NCI-H748 treated with DMSO at 0.1 percent for 48 hours (cell line): ENCODE measurements at regions not wholly inside any gene's neighbourhood (a gene's known extent, or its start where the extent isn't known, plus 50 kb on each side); places are given as distances from the start of the nearest gene placed in this dataset.
A peak's percentile ranks its signal among the peaks of the same experiment; 100 is the strongest.
"Not testable (repeated sequence)": the region's sequence is repeated elsewhere in the genome, so short reads cannot be mapped to it uniquely, and the experiment has no call there.

ENCODE experiments used
- DNase-seq: peaks from one replicate; lab custom pipeline; 2025; lab: John Stamatoyannopoulos, UW

DNA sequence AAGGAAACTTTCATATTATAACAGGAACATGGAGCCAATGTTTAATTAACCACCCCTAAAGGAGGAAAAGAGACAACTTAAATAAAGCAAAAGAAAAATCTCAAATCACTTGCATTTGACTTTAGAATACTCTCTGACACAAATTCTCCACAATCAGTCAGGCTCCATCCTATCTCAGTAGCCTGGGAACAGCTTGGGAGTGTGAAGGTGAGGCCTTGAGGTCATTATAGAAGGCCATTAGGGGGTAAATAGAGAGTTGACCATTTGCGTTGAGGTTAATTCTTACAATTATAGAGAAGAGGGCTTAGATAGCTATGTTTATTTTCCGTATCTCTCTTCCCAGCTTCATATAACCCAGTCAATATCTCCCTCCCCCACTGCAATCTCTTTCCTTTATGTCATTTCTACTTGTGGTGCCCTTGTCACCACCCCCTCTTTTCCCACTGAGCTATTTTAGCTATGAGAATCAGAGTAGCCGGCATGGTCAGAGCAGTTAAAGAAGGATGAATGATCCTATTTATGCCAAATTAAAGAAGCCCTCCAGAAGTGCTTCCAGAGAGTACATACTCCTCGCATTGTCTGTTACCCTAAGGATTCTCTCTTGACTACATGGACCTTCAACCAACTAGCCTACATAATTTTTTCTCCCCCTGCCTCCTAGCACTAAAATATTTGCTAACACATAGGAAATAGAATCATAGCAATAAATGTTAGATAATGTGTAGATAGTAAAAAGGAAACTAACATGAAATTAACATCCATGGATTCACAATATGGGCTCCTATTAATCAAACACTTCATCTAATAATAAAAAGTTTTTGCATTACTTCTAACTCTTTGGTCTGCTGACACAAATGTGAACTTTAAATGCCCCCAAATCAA is 135.2 kb upstream of the KRR1 start:
- peak; percentile 22 for DNase-seq

DNA sequence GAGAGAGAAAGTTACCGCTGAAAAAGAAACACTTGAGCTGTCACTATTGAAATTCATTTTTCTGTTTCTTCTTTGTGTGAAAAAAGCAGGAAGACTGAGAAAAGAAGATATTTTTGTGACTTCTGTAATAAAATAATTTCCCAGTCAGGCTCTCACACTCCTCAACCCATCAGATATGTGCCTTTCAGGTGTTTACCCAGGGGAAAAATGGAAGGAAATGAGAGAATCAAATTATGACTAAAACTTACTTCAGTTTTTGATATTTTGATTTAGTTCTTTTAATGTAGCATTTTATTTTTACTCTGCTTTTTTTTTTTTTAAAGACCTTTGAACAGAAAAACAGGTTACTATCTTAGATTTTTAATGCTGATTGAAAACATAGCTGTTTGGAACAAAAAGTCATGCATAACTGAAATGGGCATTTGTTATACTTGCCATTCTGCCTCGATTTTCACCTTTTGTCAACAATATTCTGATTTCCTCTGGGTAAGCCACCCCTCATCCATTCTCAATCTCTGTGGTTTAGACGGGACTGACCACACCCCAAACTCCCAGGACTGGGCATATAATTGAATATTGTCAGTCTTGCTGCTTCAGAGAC is 133.2 kb upstream of the KRR1 start:
- no peak for DNase-seq

DNA sequence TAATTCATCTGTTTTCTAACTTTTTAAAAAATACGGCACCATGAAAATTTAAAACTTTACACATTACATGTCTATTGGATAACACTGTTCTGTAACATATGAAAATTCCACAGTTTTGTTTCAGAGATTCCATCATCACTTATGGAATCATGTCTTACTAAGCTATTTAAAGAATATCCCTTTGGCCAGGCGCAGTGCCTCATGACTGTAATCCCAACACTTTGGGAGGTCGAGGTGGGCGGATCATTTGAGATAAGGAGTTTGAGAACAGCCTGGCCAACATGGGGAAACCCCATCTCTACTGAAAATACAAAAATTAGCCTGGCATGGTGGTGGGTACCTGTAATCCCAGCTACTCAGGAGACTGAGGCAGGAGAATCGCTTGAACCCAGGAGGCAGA is 131.7 kb upstream of the KRR1 start:
- not testable (repeated sequence) for DNase-seq

DNA sequence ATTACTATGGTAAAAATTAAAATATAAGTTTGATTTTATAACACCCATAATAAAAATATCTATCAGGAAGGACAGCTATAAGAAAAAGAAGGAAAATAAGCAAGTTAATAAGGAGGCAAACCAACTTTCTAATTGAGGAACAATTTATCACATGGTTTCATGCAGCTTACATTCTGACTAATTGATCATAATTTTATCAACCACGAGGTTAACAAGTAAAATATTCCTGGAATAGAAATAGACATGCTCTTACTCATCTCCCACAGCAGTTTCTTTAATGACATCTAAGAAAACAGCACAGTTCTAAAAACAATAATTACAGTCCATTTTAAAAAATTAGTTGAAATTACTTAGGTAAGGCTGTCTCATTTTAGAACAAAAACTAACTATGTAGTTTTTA is 130.8 kb upstream of the KRR1 start:
- DNase-seq: no peak

DNA sequence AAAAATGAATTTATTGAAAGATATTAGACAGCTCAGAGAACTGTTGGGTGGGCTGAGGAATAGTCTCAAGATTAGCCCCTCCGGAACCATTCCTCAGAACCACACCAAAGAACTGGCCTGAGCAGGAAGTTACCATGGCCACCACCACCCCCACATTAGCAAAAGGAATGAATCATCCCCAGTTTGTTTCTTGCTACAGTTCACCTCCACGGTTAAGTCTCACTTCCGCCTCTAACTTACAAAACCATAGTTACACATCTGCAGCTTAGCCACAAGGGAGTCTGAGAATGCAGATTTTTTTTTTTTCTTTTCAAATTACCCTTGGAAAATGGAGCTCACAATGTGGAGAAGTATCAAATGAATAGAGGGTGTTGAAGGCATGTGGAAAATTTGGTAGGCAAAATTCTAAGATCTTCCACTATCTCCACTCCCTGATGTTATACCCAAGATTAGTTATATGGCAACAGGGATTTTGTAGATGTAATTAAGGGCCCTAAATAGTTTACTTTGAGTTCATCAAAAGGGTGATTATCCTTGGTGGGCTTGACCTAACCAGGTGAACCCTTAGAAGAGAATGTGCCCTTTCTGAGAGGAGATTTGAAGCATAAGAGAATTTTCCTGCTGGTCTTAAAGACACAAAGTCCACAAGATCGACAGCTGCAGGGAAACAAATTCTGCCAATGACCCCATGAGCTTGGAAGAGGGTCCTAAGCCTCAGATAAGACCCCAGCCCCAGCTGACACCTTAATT is 129.8 kb upstream of the KRR1 start:
- DNase-seq: no peak

DNA sequence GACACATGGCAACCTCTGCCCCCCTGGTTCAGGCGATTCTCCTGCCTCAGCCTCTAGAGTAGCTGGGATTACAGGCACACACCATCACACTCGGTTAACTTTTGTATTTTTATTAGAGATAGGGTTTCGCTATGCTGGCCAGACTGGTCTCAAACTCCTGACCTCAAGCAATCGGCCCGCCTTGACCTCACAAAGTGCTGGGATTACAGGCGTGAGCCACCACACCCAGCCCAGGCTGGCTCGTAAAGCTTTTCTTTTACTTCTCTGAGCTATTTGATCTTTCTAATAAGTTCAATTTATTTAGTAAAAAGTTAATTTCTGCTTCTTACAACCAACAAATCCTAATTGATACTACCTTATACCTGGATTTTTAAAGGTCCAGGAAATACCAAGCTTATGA is 127.4 kb upstream of the KRR1 start:
- DNase-seq: no peak

DNA sequence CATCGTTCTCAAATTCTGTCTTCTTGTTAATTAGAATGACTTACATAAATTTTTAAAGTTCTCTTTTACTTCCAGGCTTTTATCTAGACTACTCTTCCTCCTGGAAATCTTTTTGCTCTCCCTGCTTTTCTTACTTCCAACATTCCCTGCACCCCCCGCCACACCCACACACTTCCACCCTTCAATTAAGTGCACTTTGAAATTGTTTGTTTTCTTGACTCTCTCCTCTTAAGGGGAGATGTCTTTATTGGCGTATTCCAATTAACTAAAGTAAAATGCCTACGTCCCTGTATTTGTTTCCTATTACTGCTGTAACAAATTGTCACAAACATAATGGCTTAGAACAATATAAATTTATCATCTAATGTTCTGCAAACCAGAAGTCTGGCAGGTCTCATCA is 125.2 kb upstream of the KRR1 start:
- no peak for DNase-seq

DNA sequence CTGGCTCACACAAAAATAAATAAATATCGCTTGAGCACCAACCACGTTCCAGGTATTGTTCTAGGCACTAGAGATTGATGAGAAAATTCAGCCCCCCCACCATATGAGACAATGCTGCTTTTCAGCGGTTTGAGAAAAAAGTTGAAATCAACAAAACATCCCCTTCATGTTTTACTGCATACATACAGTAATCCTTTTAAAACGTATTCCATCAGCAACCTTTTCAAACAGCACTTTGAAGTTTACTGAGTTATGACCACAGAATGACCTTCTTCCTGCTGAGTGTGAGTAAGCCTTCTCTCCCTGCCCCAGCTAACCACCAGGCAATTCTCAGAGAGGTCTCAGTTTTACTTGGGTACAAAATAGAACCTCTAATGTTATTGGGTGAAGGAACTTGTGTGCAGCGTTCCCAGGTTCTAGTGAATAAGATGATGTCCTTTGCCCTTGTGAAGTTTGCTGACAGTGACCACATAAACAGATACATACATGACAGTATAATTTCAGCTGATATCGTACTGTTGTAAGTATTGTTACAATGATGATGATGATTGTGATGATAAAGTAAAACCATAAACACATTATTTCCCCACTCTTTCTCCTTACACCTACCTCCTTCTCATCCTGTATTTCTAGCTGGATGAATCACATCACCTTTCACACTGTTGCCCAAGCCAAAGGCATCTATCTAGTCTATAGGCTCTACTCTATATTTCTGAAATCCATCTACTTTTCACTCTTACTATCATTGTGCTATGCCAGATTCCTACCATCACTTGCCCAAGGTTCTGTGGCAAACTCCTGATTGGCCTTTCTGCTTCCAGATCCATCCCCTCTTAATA is 124.4 kb upstream of the KRR1 start:
- DNase-seq: no peak

DNA sequence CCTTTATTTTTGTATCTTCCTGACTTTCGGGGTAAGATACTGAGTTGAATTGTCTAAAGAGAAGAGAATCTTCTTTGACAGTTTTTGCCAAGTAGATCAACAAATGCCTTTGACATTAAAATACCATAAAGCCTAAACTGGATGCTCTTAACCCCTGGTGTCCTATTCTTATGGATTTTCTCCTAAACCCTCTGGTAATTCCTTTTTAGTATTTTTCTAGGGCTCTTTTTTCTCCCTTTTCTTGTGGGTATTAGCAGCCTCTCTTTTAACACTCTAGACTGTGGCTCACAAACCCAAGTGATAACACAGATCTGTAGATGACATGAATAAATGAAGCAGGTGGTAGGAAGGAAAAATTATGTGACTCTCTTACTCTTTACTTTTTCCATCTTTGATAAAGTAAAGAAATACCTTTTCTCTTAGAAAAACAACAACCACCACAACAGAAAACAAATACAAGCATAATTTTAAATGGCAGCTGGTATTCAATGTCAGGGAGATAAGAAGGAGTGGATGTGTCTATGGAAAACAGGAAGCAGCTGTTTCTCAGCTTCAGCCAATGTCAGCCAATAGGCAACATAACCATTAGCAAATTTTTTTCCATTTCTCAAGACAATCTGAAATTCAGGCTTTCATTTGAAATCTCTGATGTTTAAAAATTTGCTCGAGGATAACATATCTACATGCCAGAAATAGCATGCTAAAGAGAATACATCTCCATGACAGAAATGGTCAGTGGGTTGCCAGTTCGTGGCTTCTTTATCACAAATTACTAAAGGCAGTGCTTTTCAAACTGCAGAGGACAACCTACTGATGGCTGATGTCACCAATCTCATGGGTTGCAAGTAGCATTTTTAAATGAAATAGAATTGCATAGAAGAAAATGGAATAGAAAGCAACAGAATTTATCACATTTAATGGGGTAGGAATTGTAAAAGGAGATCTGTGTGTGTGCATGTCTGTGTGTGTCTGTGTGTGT is 123.1 kb upstream of the KRR1 start:
- no peak for DNase-seq

DNA sequence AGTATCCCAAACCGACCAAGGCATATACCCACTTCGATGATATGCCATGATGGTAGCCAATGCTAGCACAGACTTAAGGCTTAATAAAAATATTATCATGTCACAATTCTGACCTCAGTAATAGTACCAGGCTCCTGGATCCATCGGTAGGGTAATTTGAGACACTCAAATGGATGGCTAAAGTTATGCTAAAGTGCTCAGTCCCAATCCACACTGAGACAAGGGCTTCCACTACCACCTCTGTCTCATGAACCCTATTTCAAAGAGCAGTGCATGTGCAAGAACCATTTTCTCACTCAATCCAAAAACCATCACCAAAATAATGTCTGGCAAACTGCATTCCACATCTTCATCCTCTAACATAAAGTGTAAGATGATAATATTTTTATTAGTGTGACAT is 122.4 kb upstream of the KRR1 start:
- no peak for DNase-seq

DNA sequence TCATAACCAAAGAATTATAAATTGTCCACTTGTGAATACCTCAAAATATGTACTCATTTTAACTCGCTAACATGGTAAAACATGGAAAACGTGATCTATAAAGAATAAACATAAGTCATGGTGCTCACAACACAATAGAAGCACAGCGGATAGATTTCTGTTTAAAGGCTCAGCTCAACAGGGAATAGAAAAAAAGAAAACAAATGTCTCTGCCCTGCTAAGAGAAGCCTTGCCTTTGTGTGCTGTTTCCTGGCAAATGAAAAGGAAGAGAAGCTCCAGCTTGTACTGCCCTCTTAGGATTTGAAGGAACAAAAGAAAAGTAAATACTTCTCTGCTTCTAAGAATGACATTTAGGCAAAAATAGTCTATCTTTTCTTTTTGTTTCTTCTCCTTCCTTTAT is 121.0 kb upstream of the KRR1 start:
- no peak for DNase-seq

DNA sequence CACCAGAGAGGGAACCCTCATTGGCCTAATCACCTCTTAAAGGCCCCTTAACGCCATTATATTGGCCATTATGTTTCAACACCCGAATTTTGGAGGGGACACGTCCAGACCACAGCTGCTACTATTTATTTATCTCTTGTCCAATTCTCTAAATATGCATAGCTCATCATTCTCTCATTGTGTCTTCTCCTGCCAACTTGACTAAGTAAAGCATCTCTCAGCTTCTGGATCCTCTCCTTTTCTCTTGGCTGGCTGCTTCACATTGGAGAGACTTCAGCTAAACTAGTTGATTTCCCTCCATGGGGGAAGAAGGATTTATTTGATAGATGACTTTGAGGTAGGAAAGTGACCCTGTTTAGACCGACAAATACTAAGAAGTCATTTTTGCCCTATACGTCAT is 120.4 kb upstream of the KRR1 start:
- no peak for DNase-seq

DNA sequence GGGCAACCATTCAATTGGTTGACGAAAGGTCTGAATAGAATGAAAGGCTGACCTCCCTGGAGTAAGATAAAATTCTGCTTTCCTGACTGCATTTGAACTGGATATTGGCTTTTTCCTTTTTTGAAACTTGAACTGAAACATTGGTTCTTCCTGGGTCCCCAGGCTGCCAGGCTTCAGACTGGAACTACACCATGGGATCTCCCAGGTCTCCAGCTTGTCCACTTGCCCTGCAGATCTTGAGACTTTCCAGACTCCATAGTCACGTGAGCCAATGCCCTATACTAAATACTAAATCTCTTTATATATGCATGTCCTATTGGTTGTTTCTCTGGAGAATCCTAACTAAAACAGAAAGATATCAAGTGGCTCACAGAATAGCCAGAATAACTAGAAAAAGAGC is 118.7 kb upstream of the KRR1 start:
- DNase-seq: no peak

DNA sequence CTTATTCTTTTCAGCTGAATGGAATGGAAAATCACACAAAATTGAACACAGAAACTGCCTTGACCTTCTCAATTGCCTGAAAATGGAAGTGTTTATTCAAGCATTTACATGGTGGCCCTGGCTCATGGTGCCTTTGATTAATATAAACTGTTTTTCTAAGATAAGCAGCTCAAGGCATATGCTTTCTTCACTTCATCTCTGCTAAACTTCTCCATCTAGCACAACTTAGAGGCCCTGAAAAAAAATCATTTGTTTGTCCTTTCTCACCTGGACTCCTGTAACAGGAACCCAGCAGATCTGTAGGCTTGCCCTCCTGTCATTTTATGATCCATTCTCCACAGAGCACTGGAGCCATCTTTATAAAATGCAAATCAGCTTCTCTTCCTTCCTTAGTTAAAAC is 117.5 kb upstream of the KRR1 start:
- DNase-seq: no peak

DNA sequence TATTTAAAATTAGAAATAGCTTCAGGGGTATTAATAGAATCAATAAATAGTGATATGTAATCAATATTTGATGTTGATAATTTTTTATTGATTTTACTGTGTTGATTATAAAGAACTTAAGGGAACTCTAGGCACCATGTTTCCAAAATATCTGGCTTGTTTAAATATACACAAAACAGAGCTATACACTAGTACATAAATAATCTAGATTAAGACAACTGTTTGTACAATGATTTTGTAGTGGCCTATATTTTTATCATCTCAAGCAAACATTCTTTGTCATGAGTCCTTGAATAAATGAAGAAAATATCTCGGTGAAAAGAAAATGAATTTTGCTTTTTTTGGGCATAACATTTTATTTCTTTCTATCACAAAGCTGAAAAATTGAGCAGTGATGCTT is 117.1 kb upstream of the KRR1 start:
- no peak for DNase-seq

DNA sequence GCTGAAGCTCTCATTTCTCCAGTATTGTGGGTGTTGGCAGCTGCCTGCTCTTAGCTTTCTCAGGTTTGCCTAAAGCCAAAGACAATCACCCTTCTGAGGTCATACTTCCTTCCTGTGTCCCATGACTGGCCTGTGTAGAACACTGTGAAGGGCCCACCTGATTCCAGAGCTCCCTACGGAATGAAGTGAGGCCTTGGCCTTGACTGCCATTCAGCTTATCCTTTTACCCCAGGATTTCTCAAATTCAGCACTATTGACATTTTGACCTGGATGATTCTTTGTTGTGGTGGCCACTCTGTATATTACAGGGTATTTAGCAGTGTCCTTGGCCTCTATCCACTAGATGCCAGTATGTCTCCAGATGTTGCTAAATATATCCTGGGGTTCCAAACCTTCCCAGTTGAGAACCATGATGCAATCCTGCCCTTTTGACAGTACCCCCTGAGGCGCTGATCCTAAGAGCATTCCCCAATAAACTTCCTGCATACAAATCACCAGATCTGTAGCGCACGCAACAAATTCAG is 112.3 kb upstream of the KRR1 start:
- DNase-seq: no peak

DNA sequence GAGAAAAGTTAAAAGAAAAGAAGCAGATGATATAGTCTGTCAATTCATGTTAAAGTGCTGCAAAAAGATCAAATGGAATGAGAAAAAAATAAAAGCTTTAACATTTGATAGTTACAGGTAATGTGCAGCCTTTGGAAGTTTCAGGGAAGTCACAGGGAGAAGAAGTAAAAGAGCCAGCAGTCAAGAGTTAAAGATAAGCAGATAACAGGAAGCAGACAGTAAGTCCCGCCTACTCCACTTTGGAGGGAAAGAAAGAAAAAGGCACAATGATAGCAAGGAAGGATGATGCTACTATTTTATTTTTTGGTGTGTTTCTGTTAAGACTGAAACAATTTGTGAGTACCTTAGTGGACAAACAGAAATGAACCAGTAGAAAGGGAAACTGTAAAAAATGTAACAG is 111.1 kb upstream of the KRR1 start:
- DNase-seq: no peak

DNA sequence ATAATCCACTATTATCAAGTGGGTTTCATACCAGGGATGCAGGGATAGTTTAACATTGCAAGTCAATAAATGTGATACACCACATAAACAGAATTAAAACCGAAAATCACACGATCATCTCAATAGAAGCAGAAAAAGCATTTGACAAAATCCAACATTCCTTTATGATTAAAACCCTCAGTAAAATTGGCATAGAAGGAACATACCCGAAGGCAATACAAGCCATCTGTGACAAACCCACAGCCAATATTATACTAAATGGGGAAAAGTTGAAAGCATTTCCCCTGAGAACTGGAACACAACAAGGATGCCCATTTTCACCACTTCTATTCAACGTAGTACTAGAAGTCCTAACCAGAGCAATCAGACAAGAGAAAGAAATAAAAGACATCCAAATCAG is 103.0 kb upstream of the KRR1 start:
- not testable (repeated sequence) for DNase-seq

DNA sequence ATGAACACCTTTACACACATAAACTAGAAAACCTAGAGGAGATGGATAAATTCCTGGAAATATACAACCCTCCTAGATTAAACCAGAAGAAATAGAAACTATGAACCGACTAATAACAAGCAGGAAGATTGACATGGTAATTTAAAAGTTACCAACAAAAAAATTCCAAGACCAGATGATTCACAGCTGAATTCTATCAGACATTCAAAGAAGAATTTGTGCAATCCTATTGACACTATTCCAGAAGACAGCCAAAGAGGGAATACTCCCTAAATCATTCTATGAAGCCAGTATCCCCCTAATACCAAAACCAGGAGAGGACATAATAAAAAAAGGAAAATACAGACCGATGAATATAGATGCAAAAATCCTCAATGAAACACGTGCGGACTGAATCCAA is 102.6 kb upstream of the KRR1 start:
- DNase-seq: no peak

DNA sequence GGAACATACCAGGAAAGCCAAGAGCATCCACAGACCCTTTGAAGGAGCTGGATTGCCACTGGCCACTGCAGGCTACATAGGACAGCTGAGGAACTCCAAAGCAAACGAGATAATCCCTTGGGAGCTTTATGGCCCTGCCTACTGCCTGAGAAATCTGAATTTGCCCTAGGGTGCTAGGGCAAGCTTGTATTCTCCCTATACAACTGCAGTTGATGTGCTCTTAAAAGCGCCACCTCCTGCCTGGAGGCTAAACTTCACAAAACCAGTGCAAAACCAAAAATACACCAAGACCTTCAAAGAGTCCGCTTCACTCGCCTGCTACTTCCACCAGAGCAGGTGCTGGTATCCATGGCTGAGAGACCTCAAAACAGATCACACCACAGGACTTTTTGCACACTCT is 99.6 kb upstream of the KRR1 start:
- no peak for DNase-seq

DNA sequence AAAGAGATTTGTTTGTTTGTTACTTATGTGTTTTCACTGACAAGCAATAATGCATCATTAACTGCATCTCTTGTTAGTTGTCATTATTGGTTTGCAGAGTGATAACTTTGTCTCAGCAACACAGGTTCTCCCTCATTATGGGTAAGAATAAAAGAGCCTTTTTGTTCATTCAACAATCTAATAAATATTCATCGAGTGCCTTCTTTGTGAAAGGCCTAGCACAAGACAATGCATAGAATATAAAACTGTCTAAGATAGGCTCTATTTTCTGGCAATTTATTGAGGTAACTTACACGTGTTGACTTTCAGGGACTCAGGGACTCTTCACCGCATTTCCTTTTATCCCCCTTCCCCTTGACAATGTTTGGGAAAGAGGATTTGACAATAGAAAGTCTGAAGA is 95.5 kb upstream of the KRR1 start:
- DNase-seq: no peak
